Lower lobe of right lung (tissue), 2 donors: ENCODE measurements at regions not wholly inside any gene's neighbourhood (a gene's known extent, or its start where the extent isn't known, plus 50 kb on each side); places are given as distances from the start of the nearest gene placed in this dataset.
A peak's percentile ranks its signal among the peaks of the same experiment; 100 is the strongest.

Experiments used
- ATAC-seq, 2 donors: fragments of 200-7000 bp; cut with Tn5 transposase; one replicate each; pipeline ENCODE4 v1.9.1; 2020 to 2022; ENCODE audit warnings: mild to moderate bottlenecking in 2 of 2, moderate library complexity in 2 of 2
- DNase-seq: peaks from one replicate; pipeline ENCODE4 v3.0.0-alpha.2; 2020
- H3K27ac ChIP-seq: fragments of 200-600 bp; one replicate; pipeline ENCODE4 v1.8.0; 2022
- H3K27me3 ChIP-seq: fragments of 200-600 bp; one replicate; pipeline ENCODE4 v1.8.0; 2022; ENCODE audit warnings: low read depth
- H3K36me3 ChIP-seq: fragments of 200-600 bp; one replicate; pipeline ENCODE4 v1.8.0; 2022; ENCODE audit warnings: mild to moderate bottlenecking
- H3K4me1 ChIP-seq: fragments of 200-600 bp; one replicate; pipeline ENCODE4 v1.8.0; 2022
- H3K4me3 ChIP-seq: fragments of 200-600 bp; one replicate; pipeline ENCODE4 v1.8.0; 2022; ENCODE audit warnings: mild to moderate bottlenecking
- H3K9me3 ChIP-seq: fragments of 200-600 bp; one replicate; pipeline ENCODE4 v1.8.0; 2022
- intact Hi-C: fragments of 100-400 bp; cut with DNase I; formaldehyde crosslinking; loops from one replicate; pipeline ENCODE4 v1.11.0; 2022
- TF ChIP-seq, protein P1 (sequence below): fragments of 200-600 bp; IDR thresholded peaks from one replicate; pipeline ENCODE4 v1.8.0; 2022; ENCODE audit warnings: antibody characterized with exemption, mild to moderate bottlenecking
- donor health status: DM: no; HTN: yes; CAD: no; lungs with severe emphysema.

DNA sequence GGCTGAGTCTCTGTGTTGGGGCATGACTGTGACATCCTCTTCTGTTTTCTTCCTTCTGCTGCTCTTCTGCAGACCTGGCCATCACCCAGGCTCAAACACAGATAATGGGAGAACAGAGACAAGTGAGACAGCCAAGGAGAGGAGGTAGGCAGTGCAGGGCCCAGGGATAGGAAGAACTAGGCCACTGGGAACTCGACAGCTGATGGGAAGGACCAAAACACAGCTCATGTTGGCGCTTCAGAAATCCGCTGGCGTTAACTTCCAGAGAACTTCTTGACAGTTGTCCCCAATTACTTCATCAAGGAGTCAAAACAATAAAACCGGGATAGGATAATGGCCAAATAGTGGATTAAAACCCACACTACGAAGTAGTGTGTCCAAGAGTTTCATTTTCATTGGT lies 97.0 kb upstream of the PALS2 start:
- H3K4me3 ChIP-seq, result no peak overlapping the region
- DNase-seq, result no peak
- H3K27ac ChIP-seq, result no peak overlapping the region
- ATAC-seq, result no peak
- intact Hi-C loops, result no loop called here
- no peaks in the 10 kb centered on the region for H3K36me3 ChIP-seq
- H3K27me3 ChIP-seq, result no peaks in the 10 kb centered on the region
- H3K9me3 ChIP-seq, result no peaks in the 10 kb centered on the region
- TF ChIP-seq, protein P1, sequence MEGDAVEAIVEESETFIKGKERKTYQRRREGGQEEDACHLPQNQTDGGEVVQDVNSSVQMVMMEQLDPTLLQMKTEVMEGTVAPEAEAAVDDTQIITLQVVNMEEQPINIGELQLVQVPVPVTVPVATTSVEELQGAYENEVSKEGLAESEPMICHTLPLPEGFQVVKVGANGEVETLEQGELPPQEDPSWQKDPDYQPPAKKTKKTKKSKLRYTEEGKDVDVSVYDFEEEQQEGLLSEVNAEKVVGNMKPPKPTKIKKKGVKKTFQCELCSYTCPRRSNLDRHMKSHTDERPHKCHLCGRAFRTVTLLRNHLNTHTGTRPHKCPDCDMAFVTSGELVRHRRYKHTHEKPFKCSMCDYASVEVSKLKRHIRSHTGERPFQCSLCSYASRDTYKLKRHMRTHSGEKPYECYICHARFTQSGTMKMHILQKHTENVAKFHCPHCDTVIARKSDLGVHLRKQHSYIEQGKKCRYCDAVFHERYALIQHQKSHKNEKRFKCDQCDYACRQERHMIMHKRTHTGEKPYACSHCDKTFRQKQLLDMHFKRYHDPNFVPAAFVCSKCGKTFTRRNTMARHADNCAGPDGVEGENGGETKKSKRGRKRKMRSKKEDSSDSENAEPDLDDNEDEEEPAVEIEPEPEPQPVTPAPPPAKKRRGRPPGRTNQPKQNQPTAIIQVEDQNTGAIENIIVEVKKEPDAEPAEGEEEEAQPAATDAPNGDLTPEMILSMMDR, result no peak
- H3K4me1 ChIP-seq, result peaks cover 4% of the 10 kb centered on the region

DNA sequence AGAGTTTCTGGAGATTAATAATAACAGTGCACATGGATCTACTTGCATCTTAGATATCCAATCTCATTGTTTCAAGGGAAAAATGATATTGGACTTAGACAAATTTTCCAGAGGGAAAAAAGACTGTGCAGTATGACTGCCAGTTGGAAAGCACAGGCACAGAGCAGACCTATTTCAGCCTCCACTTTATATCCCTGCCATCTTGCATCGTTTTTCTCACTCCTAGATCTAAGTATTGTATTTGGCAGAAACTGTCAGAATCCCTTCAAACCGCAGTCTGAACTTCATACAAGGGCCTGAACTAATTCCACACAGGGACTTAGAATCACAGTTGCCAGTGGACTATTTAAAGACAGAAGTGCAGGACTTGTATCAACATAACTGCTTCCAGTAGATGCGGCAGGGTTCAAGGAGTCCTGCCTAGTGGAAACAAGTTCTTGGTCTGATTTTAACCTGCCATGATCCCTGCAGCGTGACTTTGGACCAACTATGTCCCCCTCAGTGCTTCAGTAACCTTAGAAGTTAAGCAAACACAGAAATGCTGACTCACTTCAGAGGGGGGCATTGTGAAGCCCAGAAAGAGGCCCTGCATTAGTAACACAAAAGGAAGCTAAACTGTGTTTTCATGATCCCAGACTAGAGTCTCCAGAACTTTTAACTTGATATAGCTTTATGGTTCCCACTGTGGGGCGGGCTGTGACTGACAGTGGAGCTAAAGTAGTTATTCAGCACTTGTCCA lies 95.7 kb upstream of the PALS2 start:
- H3K27ac ChIP-seq, result no peak overlapping the region
- TF ChIP-seq, protein P1, result no peak
- H3K9me3 ChIP-seq, result no peaks in the 10 kb centered on the region
- no peaks in the 10 kb centered on the region for H3K27me3 ChIP-seq
- intact Hi-C loops, result no loop called here
- no peaks in the 10 kb centered on the region for H3K36me3 ChIP-seq
- ATAC-seq (peak; percentile 51 to 62), DNase-seq (no peak)
- H3K4me1 ChIP-seq, result peaks cover 4% of the 10 kb centered on the region
- H3K4me3 ChIP-seq, result no peak overlapping the region

DNA sequence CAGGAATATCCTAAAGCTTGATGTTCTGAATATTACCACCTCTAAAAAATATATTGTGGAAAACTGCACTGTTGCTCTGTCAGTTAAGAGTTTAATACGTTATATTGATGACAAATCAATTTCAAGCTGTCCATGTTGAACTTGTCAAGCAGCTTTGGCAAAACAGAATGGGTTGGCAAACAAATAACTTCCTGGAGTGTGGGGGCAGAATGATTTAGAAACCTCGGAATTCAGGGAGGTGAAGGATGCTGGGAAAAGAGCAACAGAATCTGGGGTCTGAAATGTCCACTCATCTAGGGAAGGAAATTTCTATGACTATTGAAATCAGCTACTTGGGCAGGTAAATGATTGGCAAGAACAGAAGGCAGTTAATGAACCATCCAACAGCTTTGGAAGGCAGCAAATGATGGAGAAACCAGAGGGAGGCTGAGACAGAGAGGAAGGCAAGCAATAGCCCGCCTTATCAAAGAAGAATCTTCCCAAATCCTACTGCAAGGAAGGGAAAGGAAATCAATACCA lies 95.1 kb upstream of the PALS2 start:
- ATAC-seq (no peak), DNase-seq (no peak)
- TF ChIP-seq, protein P1, result no peak
- Histone ChIP-seq H3K27me3 (no peaks in the 10 kb centered on the region), H3K4me1 (peaks cover 4% of the 10 kb centered on the region), H3K27ac (no peak overlapping the region), H3K36me3 (no peaks in the 10 kb centered on the region), H3K4me3 (no peak overlapping the region), H3K9me3 (no peaks in the 10 kb centered on the region)
- intact Hi-C loops, result no loop called here

DNA sequence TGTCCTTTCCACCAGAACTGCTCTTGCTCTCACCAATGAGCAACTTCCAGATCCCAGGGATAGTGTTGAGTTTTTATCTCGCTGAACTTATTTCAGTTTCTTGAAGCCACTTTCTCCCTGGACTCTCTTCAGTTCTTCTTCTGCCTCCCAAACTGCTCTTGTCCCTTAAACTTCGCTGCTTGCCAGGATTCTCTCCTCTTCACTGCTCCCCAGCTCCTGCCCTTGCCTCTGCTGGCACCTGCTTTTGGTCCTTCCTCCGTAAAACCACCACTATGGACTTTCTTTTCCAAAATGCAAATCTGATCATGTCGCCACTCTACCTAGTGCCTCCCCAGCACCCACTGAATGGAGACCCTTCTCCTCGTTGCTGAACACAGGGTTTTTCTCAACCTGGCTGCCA lies 92.8 kb upstream of the PALS2 start:
- no peaks in the 10 kb centered on the region for H3K9me3 ChIP-seq
- no peaks in the 10 kb centered on the region for H3K27me3 ChIP-seq
- no peaks in the 10 kb centered on the region for H3K36me3 ChIP-seq
- TF ChIP-seq, protein P1, result no peak
- no peak for DNase-seq
- peaks cover 4% of the 10 kb centered on the region for H3K4me1 ChIP-seq
- ATAC-seq, result no peak
- no peak overlapping the region for H3K4me3 ChIP-seq
- intact Hi-C loops, result no loop called here
- H3K27ac ChIP-seq, result no peak overlapping the region

DNA sequence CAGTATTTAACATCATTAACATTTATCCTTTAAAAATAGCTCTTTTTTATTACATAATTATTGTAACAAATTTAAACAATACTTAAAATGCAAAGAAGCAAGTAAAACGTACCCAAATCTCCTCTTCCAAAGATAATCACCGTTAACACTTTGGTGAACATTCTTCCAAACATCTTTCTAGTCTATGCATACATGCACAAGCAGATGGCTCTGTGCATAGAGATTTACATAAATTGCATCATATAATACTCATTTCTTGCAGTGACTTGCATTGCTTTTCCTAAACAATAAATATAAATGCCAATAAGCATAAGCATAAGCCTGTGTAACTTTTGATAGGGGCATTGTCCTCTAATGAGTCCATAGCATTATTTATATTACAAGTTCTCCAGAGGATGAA lies 89.4 kb upstream of the PALS2 start:
- DNase-seq (no peak), ATAC-seq (no peak)
- no peak overlapping the region for H3K27ac ChIP-seq
- H3K4me3 ChIP-seq, result no peak overlapping the region
- no peaks in the 10 kb centered on the region for H3K9me3 ChIP-seq
- TF ChIP-seq, protein P1, result no peak
- no peaks in the 10 kb centered on the region for H3K4me1 ChIP-seq
- intact Hi-C loops, result no loop called here
- H3K36me3 ChIP-seq, result no peaks in the 10 kb centered on the region
- no peaks in the 10 kb centered on the region for H3K27me3 ChIP-seq
